CD4-positive, alpha-beta T cell treated with Interleukin-15 for 1 hour (primary cell): ENCODE measurements at regions not wholly inside any gene's neighbourhood (a gene's known extent, or its start where the extent isn't known, plus 50 kb on each side); places are given as distances from the start of the nearest gene placed in this dataset.

Experiments used
- DNase-seq: peaks from one replicate; pipeline ENCODE4 v3.0.0-alpha.2; 2020

- no peak for DNase-seq
These were observed 57.6 kb upstream of the FZD10 start for GRCh38 chr12:130104571-130105106.

- DNase-seq = no peak
These were observed 53.0 kb upstream of the FZD10 start for GRCh38 chr12:130109062-130109945.

- DNase-seq = no peak
These were observed 51.4 kb upstream of the FZD10 start for GRCh38 chr12:130110914-130111313.

GRCh38 chr12:130111965-130112496 lies 50.2 kb upstream of the FZD10 start:
- DNase-seq = no peak
